ENCODE measurements at regions not wholly inside any gene's neighbourhood (a gene's known extent, or its start where the extent isn't known, plus 50 kb on each side); places are given as distances from the start of the nearest gene placed in this dataset.

DNA sequence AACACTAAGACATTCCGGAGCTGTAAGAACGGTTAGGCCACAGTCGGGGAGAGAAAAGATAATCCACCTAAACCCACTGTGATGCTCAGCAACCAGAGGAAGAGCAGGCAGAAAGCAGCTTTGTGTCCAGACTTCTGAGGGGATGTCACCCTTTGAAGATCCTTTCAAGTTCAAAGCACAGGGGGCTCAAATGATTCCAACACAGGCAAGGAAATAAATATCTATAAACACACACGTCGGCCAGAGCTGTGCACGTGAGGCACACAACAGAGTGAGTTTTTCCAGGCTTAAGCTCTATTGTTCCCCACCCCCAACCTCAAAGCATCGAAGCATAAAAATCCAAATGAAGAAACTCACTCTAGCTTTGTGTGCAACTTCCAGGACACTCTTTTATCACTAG lies 479.0 kb downstream of the DISC1 start:
- DNase-seq (no peak), ATAC-seq (no peak)
- Histone ChIP-seq H3F3A (ENCODE audit: low read length, unreplicated experiment) (no peaks in the 10 kb centered on the region), H3K4me3 (ENCODE audit: low read length) (no peak overlapping the region), H3K4me2 (ENCODE audit: low read length) (no peak overlapping the region), H3K27ac (ENCODE audit: low read length) (no peak overlapping the region), H3K36me3 (ENCODE audit: low read depth, low read length) (no peaks in the 10 kb centered on the region), H2AFZ (ENCODE audit: low read length) (no peak overlapping the region), H3K79me2 (ENCODE audit: low read length) (no peaks in the 10 kb centered on the region), H3K9me2 (replicated peaks; ENCODE audit: low read length) (no peaks in the 10 kb centered on the region; the same call in 1 of the 2 replicates), H3K27me3 (ENCODE audit: low read length) (no peaks in the 10 kb centered on the region), H3K9ac (ENCODE audit: low read length) (no peak overlapping the region), H3K4me1 (ENCODE audit: insufficient read depth, low read length) (peaks cover 18% of the 10 kb centered on the region), H4K20me1 (ENCODE audit: low read length) (no peaks in the 10 kb centered on the region), H3K9me3 (ENCODE audit: low read length) (no peaks in the 10 kb centered on the region)
- ChIA-PET CTCF (no interaction called here), POLR2A (ENCODE audit: unreplicated experiment) (no interaction called here)
- TF ChIP-seq EZH2 (IDR thresholded peaks at IDR 0.05; ENCODE audit: low read length, unreplicated experiment), result no peak
- TF ChIP-seq, protein P1, sequence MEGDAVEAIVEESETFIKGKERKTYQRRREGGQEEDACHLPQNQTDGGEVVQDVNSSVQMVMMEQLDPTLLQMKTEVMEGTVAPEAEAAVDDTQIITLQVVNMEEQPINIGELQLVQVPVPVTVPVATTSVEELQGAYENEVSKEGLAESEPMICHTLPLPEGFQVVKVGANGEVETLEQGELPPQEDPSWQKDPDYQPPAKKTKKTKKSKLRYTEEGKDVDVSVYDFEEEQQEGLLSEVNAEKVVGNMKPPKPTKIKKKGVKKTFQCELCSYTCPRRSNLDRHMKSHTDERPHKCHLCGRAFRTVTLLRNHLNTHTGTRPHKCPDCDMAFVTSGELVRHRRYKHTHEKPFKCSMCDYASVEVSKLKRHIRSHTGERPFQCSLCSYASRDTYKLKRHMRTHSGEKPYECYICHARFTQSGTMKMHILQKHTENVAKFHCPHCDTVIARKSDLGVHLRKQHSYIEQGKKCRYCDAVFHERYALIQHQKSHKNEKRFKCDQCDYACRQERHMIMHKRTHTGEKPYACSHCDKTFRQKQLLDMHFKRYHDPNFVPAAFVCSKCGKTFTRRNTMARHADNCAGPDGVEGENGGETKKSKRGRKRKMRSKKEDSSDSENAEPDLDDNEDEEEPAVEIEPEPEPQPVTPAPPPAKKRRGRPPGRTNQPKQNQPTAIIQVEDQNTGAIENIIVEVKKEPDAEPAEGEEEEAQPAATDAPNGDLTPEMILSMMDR (conservative IDR thresholded peaks at IDR 0.05; ENCODE audit: low read depth, low read length), result no peak
- no peak for TF ChIP-seq EZH2phosphoT487 (IDR thresholded peaks at IDR 0.05; ENCODE audit: borderline replicate concordance, low read length)
- BruUV-seq (replicated peaks), result no TSS peak
- intact Hi-C loops (cut with micrococcal nuclease), result no loop called here

DNA sequence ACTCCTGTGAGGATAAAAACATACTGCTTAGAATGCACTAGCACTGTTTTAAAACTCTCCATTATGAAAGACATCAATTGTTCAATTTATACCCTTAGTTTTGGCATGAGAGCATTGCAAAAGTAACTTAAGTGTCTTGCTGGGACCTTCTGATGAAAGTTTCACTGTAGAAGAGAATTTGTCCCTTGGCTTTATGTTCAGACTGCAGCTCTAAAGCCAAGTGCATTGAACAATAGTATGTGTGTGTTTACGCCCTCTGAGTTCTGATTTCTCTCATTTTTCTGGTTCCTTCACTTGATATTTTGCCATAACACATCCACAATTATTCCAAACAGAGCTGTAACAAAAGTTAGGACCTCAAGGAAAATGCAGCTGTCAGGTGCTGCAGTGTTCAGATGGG lies 474.6 kb downstream of the DISC1 start:
- intact Hi-C loops (cut with micrococcal nuclease), result no loop called here
- CTCF ChIA-PET, result no interaction called here
- H3K9me2 ChIP-seq (replicated peaks; ENCODE audit: low read length), result no peaks in the 10 kb centered on the region; the same call in 1 of the 2 replicates

DNA sequence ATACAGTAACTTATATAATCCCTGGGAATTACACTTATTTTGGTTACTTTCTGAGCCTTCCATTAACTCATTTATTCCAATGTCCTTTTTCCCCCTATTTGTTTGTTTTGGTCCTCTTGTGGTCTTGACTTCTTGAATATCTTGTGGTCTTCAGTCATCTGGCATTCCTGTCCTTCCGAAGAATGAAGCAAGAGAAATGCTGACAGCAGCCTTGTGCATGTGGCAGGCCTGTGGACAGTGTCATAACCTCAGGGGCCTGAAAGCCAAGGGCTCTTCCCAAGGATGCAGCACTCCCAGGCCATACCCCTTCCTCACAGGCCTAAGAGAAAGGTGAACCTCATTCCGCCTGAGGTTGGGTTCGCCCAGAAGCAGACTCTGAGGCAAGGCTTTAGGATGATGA lies 470.2 kb downstream of the DISC1 start:
- no peaks in the 10 kb centered on the region for H4K20me1 ChIP-seq (ENCODE audit: low read length)
- ChIA-PET CTCF (no interaction called here), POLR2A (ENCODE audit: unreplicated experiment) (no interaction called here)
- H3F3A ChIP-seq (ENCODE audit: low read length, unreplicated experiment), result no peaks in the 10 kb centered on the region
- no peak overlapping the region for H3K4me2 ChIP-seq (ENCODE audit: low read length)
- no peaks in the 10 kb centered on the region for H3K27me3 ChIP-seq (ENCODE audit: low read length)
- no peak overlapping the region for H3K9ac ChIP-seq (ENCODE audit: low read length)
- ATAC-seq (no peak), DNase-seq (no peak)
- no peak overlapping the region for H2AFZ ChIP-seq (ENCODE audit: low read length)
- no peaks in the 10 kb centered on the region for H3K9me2 ChIP-seq (replicated peaks; ENCODE audit: low read length)
- TF ChIP-seq EZH2 (IDR thresholded peaks at IDR 0.05; ENCODE audit: low read length, unreplicated experiment) (no peak), EZH2phosphoT487 (IDR thresholded peaks at IDR 0.05; ENCODE audit: borderline replicate concordance, low read length) (no peak)
- TF ChIP-seq, protein P1 (conservative IDR thresholded peaks at IDR 0.05; ENCODE audit: low read depth, low read length), result no peak
- BruUV-seq (replicated peaks), result no TSS peak
- H3K4me3 ChIP-seq (ENCODE audit: low read length), result no peak overlapping the region
- no peaks in the 10 kb centered on the region for H3K36me3 ChIP-seq (ENCODE audit: low read depth, low read length)
- H3K9me3 ChIP-seq (ENCODE audit: low read length), result no peaks in the 10 kb centered on the region
- H3K27ac ChIP-seq (ENCODE audit: low read length), result no peak overlapping the region
- no peaks in the 10 kb centered on the region for H3K79me2 ChIP-seq (ENCODE audit: low read length)
- intact Hi-C loops (cut with micrococcal nuclease), result no loop called here
- H3K4me1 ChIP-seq (ENCODE audit: insufficient read depth, low read length), result no peaks in the 10 kb centered on the region

More for the DNA sequence above, 474.6 kb downstream of the DISC1 start:
- no peak overlapping the region for H3K9ac ChIP-seq (ENCODE audit: low read length)
- DNase-seq (no peak), ATAC-seq (no peak)
- H3F3A ChIP-seq (ENCODE audit: low read length, unreplicated experiment), result no peaks in the 10 kb centered on the region
- no peaks in the 10 kb centered on the region for H3K9me3 ChIP-seq (ENCODE audit: low read length)
- no peaks in the 10 kb centered on the region for H3K27me3 ChIP-seq (ENCODE audit: low read length)
- no peak overlapping the region for H2AFZ ChIP-seq (ENCODE audit: low read length)
- H3K4me3 ChIP-seq (ENCODE audit: low read length), result no peak overlapping the region
- no peak overlapping the region for H3K4me2 ChIP-seq (ENCODE audit: low read length)
- no peaks in the 10 kb centered on the region for H3K79me2 ChIP-seq (ENCODE audit: low read length)
- no peaks in the 10 kb centered on the region for H4K20me1 ChIP-seq (ENCODE audit: low read length)
- TF ChIP-seq EZH2 (IDR thresholded peaks at IDR 0.05; ENCODE audit: low read length, unreplicated experiment), result no peak
- H3K27ac ChIP-seq (ENCODE audit: low read length), result no peak overlapping the region
- POLR2A ChIA-PET (ENCODE audit: unreplicated experiment), result no interaction called here
- H3K4me1 ChIP-seq (ENCODE audit: insufficient read depth, low read length), result no peaks in the 10 kb centered on the region
- no peaks in the 10 kb centered on the region for H3K36me3 ChIP-seq (ENCODE audit: low read depth, low read length)
- BruUV-seq (replicated peaks), result no TSS peak

Data from PC-3 (cell line).